ENCODE measurements at regions not wholly inside any gene's neighbourhood (a gene's known extent, or its start where the extent isn't known, plus 50 kb on each side); places are given as distances from the start of the nearest gene placed in this dataset.
"Not testable (repeated sequence)": the region's sequence is repeated elsewhere in the genome, so short reads cannot be mapped to it uniquely, and the experiment has no call there.

- no peaks in the 10 kb centered on the region for H3K9me3 Mint-ChIP-seq
- no peaks in the 10 kb centered on the region for H3K27me3 Mint-ChIP-seq
- DNase-seq (ENCODE audit: low spot score in 2 of 2) (no peak), ATAC-seq (ENCODE audit: low read depth) (no peak)
- no peaks in the 10 kb centered on the region for H3K4me1 Mint-ChIP-seq
- H3K36me3 Mint-ChIP-seq: no peaks in the 10 kb centered on the region
- no peak overlapping the region for H3K27ac Mint-ChIP-seq
- no peak overlapping the region for H3K4me3 Mint-ChIP-seq
These were observed 72.2 kb upstream of the SPTLC3 start for GRCh38 chr20:12936524-12936923.

GRCh38 chr20:12941025-12941424 is 67.7 kb upstream of the SPTLC3 start:
- no peak for DNase-seq (ENCODE audit: low spot score in 2 of 2)
- no peaks in the 10 kb centered on the region for H3K4me1 Mint-ChIP-seq
- peaks cover 2% of the 10 kb centered on the region for H3K9me3 Mint-ChIP-seq
- ATAC-seq (ENCODE audit: low read depth): no peak
- H3K36me3 Mint-ChIP-seq: no peaks in the 10 kb centered on the region
- no peak overlapping the region for H3K4me3 Mint-ChIP-seq
- no peaks in the 10 kb centered on the region for H3K27me3 Mint-ChIP-seq
- H3K27ac Mint-ChIP-seq: no peak overlapping the region

- DNase-seq (ENCODE audit: low spot score in 2 of 2): no peak
- Mint-ChIP-seq H3K36me3 (no peaks in the 10 kb centered on the region), H3K27ac (no peak overlapping the region)
These were observed 66.6 kb upstream of the SPTLC3 start for GRCh38 chr20:12942123-12942522.

DNA sequence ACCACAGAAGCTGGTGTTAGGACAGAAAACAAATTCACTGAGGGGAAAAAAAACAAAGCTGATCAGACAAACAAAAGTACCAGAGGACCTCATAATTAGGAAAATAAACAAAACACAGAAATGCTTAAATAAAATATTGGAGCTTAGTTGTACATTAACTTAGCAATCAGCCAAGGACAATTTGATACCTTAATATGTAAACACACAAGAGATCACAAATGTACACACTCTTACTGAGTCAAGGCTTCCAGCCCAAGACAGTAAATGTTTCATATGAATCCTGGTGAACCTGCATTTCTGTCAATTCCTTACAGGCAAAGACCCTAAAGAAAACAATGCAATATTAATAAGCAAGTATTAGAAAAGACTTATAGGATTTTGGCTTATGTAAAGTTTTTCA is 62.0 kb upstream of the SPTLC3 start:
- Mint-ChIP-seq H3K27me3 (no peaks in the 10 kb centered on the region), H3K4me3 (no peak overlapping the region), H3K36me3 (no peaks in the 10 kb centered on the region), H3K4me1 (no peaks in the 10 kb centered on the region), H3K9me3 (peaks cover 2% of the 10 kb centered on the region), H3K27ac (no peak overlapping the region)
- DNase-seq (ENCODE audit: low spot score in 2 of 2) (no peak), ATAC-seq (ENCODE audit: low read depth) (no peak)

More at GRCh38 chr20:12942123-12942522, 66.6 kb upstream of the SPTLC3 start:
- H3K4me3 Mint-ChIP-seq: no peak overlapping the region
- no peaks in the 10 kb centered on the region for H3K4me1 Mint-ChIP-seq
- no peaks in the 10 kb centered on the region for H3K27me3 Mint-ChIP-seq
- ATAC-seq (ENCODE audit: low read depth): no peak
- peaks cover 2% of the 10 kb centered on the region for H3K9me3 Mint-ChIP-seq

DNA sequence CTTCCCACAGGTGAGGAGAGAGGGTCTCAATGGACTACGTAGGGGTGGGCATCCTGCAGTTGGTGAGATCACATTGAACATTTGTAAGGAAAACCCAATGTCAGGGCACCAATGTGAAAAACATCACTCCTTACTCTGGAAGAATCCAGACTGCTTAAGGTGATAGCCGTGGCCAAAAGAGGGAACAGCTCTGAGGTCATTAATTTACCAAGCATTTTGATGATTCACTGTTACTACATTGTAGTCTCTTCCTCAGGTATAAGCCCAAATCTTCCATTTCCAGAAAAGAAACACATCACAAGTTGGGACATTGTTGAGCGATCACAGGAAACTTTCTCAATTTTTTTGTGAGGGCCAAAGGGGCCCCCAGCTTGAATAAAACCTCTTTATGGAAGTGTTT is 61.1 kb upstream of the SPTLC3 start:
- no peaks in the 10 kb centered on the region for H3K27me3 Mint-ChIP-seq
- no peaks in the 10 kb centered on the region for H3K36me3 Mint-ChIP-seq
- no peak for ATAC-seq (ENCODE audit: low read depth)
- no peak overlapping the region for H3K4me3 Mint-ChIP-seq
- peaks cover 2% of the 10 kb centered on the region for H3K9me3 Mint-ChIP-seq
- no peak for DNase-seq (ENCODE audit: low spot score in 2 of 2)
- no peak overlapping the region for H3K27ac Mint-ChIP-seq
- no peaks in the 10 kb centered on the region for H3K4me1 Mint-ChIP-seq

DNA sequence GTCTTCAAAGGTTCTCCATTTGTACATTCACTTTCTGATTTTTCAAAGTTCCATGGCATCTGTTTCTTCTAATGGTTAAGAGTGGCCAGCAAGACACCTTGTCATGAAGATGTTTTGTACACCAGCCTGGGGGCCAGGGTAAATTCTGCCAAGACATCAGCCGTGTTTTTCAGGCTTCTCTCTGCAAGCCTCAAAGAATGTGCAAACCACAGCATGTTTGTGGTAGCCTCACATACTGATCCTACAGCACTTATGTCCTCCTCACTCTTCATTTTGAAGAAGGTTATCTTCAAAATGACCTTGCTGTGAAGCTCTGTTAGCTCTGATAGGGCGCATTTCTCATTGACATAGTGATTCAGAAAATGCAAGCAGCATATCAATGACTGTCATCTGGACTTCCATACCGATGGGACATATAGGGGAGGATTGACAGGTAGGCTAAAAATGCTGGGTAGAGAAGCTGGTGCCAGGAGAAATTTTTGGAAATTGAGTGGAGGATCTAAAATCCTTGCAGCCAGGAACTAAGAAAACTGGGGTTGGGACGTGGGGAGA is 59.3 kb upstream of the SPTLC3 start:
- no peak overlapping the region for H3K4me3 Mint-ChIP-seq
- peaks cover 2% of the 10 kb centered on the region for H3K9me3 Mint-ChIP-seq
- DNase-seq (ENCODE audit: low spot score in 2 of 2) (no peak), ATAC-seq (ENCODE audit: low read depth) (no peak)
- no peaks in the 10 kb centered on the region for H3K27me3 Mint-ChIP-seq
- H3K36me3 Mint-ChIP-seq: no peaks in the 10 kb centered on the region
- no peaks in the 10 kb centered on the region for H3K4me1 Mint-ChIP-seq
- no peak overlapping the region for H3K27ac Mint-ChIP-seq

GRCh38 chr20:12954254-12954653 is 54.5 kb upstream of the SPTLC3 start:
- DNase-seq (ENCODE audit: low spot score in 2 of 2): not testable (repeated sequence)

GRCh38 chr20:12955611-12956010 is 53.2 kb upstream of the SPTLC3 start:
- Mint-ChIP-seq H3K9me3 (peaks cover 1% of the 10 kb centered on the region), H3K27me3 (peaks cover 3% of the 10 kb centered on the region)
- ATAC-seq (ENCODE audit: low read depth): no peak

More at GRCh38 chr20:12954254-12954653, 54.5 kb upstream of the SPTLC3 start:
- H3K27me3 Mint-ChIP-seq; H3K27ac Mint-ChIP-seq; H3K36me3 Mint-ChIP-seq; H3K4me1 Mint-ChIP-seq; ATAC-seq (ENCODE audit: low read depth); H3K4me3 Mint-ChIP-seq; H3K9me3 Mint-ChIP-seq: not testable (repeated sequence)

DNA sequence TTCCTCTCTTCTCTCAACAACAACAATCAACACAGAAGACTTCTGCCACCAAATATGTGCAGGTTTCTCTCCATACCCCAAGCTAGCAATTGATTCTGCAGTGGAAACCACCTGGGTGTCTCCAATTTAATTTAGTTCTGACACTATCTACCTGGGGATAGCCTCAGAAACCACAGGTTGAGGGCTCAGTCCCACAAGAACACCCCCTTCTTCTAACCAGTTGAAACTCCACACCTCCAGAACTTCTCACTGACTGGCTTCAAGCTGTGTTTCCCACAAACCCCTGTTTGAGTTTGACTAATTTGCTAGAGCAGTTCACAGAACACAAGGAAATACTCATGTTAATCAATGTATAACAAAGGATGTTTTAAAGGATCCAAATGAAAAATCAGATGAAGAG is 52.5 kb upstream of the SPTLC3 start:
- Mint-ChIP-seq H3K4me1 (no peaks in the 10 kb centered on the region), H3K9me3 (peaks cover 1% of the 10 kb centered on the region), H3K4me3 (no peak overlapping the region), H3K36me3 (no peaks in the 10 kb centered on the region), H3K27ac (no peak overlapping the region), H3K27me3 (peaks cover 3% of the 10 kb centered on the region)
- DNase-seq (ENCODE audit: low spot score in 2 of 2) (no peak), ATAC-seq (ENCODE audit: low read depth) (no peak)

More at GRCh38 chr20:12955611-12956010, 53.2 kb upstream of the SPTLC3 start:
- Mint-ChIP-seq H3K4me1 (no peaks in the 10 kb centered on the region), H3K27ac (no peak overlapping the region), H3K36me3 (no peaks in the 10 kb centered on the region), H3K4me3 (no peak overlapping the region)
- DNase-seq (ENCODE audit: low spot score in 2 of 2): no peak

DNA sequence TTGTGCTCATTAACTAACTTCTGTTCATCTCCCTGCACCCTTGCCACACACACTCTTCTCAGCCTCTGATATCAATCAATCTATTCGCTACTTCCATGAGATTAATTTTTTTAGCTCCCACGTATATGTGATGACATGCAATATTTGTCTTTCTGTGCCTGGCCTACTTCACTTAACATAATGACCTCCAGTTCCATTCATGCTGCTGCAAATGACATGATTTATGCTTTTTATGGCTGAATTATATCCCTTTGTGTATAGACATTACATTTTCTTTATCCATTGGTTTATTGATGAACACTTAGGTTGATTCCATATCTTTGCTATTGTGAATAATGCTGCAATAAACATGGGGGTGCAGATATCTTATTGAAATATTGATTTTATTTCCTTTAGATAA is 50.8 kb upstream of the SPTLC3 start:
- Mint-ChIP-seq H3K36me3 (no peaks in the 10 kb centered on the region), H3K27me3 (peaks cover 3% of the 10 kb centered on the region), H3K4me1 (no peaks in the 10 kb centered on the region), H3K27ac (no peak overlapping the region), H3K9me3 (peaks cover 1% of the 10 kb centered on the region), H3K4me3 (no peak overlapping the region)
- no peak for ATAC-seq (ENCODE audit: low read depth)
- DNase-seq (ENCODE audit: low spot score in 2 of 2): no peak

Data from memory B cell (primary cell).